Endothelial cell of umbilical vein (primary cell): ENCODE measurements at regions not wholly inside any gene's neighbourhood (a gene's known extent, or its start where the extent isn't known, plus 50 kb on each side); places are given as distances from the start of the nearest gene placed in this dataset.

Source experiments
- BruUV-seq: library from RNA; stranded (reverse); fragments of 400-500 nt; replicated peaks from 2 replicates; lab custom pipeline; 2021; lab: Mats Ljungman, UMichigan
- CTCF ChIA-PET: fragments of 300-600, 350-600 bp; sonication (Branson Sonifier 250); formaldehyde crosslinking; loops from one replicate; lab custom pipeline; 2021; ENCODE audit warnings: antibody characterized with exemption, inconsistent platforms; lab: Charles Lee
- POLR2A ChIA-PET: fragments of 300-600, 350-600 bp; sonication (Branson Sonifier 250); formaldehyde crosslinking; loops from one replicate; lab custom pipeline; 2021; ENCODE audit warnings: antibody characterized with exemption, inconsistent platforms; lab: Charles Lee
- DNase-seq: peaks from one replicate; pipeline ENCODE4 v3.0.0-alpha.2; 2011; ENCODE audit warnings: low read depth, low spot score
- FAIRE-seq: peaks from 2 replicates; lab custom pipeline; 2011; peaks lifted over from hg19 to GRCh38; lab: Jason Lieb, UNC
- H2AFZ ChIP-seq: 2 replicates; pipeline ENCODE4 v1.6.0; 2012; ENCODE audit warnings: low read depth, low read length, control low read depth, inconsistent platforms
- H3K27ac ChIP-seq: 2 replicates; pipeline ENCODE4 v1.5.1; 2011; ENCODE audit warnings: low read depth, mild to moderate bottlenecking, control low read depth, low read length, moderate library complexity; ENCODE audit not compliant: insufficient read depth
- H3K27me3 ChIP-seq, 2 experiments: 2 replicates each; pipeline versions ENCODE4 v1.6.0 to v1.6.1; 2011; ENCODE audit warnings: low read length in 2 of 2, mixed read lengths in 1 of 2; ENCODE audit not compliant: control insufficient read depth in 2 of 2, insufficient read depth in 2 of 2
- H3K36me3 ChIP-seq, 2 experiments: 2 replicates in 1 of 2; 3 replicates in 1 of 2; pipeline ENCODE4 v1.5.1; 2011; ENCODE audit warnings: low read length in 2 of 2, mild to moderate bottlenecking in 1 of 2, moderate library complexity in 1 of 2; ENCODE audit not compliant: control insufficient read depth in 2 of 2, insufficient read depth in 2 of 2; ENCODE audit errors: extremely low read depth in 1 of 2
- H3K4me1 ChIP-seq: 3 replicates; pipeline ENCODE4 v1.5.1; 2011; ENCODE audit warnings: mild to moderate bottlenecking, low read length; ENCODE audit not compliant: control insufficient read depth, insufficient read depth; ENCODE audit errors: extremely low read depth
- H3K4me2 ChIP-seq: 2 replicates; pipeline ENCODE4 v1.6.1; 2011; ENCODE audit warnings: low read length, control low read depth, mixed read lengths; ENCODE audit not compliant: insufficient read depth
- H3K4me3 ChIP-seq, 3 experiments: fragments of 200-600 bp in 1 of 3; sonication (generic), shearing (Covaris generic) in 1 of 3; replicated peaks in 1 of 3; 2 replicates each; pipeline ENCODE4 v1.5.1; 2011 to 2016; ENCODE audit warnings: control low read depth in 3 of 3, low read length in 3 of 3, mild to moderate bottlenecking in 2 of 3, inconsistent platforms in 1 of 3, low read depth in 1 of 3, moderate library complexity in 1 of 3; ENCODE audit not compliant: insufficient read depth in 1 of 3
- H3K79me2 ChIP-seq: 2 replicates; pipeline ENCODE4 v1.6.0; 2012; ENCODE audit warnings: low read length, inconsistent platforms; ENCODE audit not compliant: control insufficient read depth, insufficient read depth
- H3K9ac ChIP-seq: replicated peaks from 2 replicates; pipeline ENCODE3; 2011; ENCODE audit warnings: low read length, control low read depth; ENCODE audit not compliant: insufficient read depth; ENCODE audit errors: extremely low read depth
- H3K9me1 ChIP-seq: replicated peaks from 3 replicates; pipeline ENCODE4 v1.6.0; 2011; ENCODE audit warnings: mild to moderate bottlenecking, low read length; ENCODE audit not compliant: control insufficient read depth, insufficient read depth; ENCODE audit errors: extremely low read depth
- H3K9me3 ChIP-seq: replicated peaks from 2 replicates; pipeline ENCODE4 v1.5.1; 2012; ENCODE audit warnings: low read length, inconsistent platforms; ENCODE audit not compliant: control insufficient read depth, insufficient read depth
- H4K20me1 ChIP-seq: replicated peaks from 2 replicates; pipeline ENCODE3; 2011; ENCODE audit warnings: mild to moderate bottlenecking, low read length; ENCODE audit not compliant: control insufficient read depth, insufficient read depth; ENCODE audit errors: extremely low read depth
- EZH2 ChIP-seq: IDR thresholded peaks from 2 replicates; pipeline ENCODE4 v1.6.1; 2012; ENCODE audit warnings: borderline replicate concordance, low read depth, mild to moderate bottlenecking, moderate library complexity, low read length, inconsistent platforms; ENCODE audit not compliant: severe bottlenecking
- FOS ChIP-seq: IDR thresholded peaks from 2 replicates; pipeline ENCODE4 v1.6.1; 2011; ENCODE audit warnings: mild to moderate bottlenecking, low read length, moderate library complexity, borderline replicate concordance; ENCODE audit not compliant: insufficient read depth
- GATA2 ChIP-seq: IDR thresholded peaks from 2 replicates; pipeline ENCODE4 v1.7.0; 2011; ENCODE audit warnings: low read depth, mild to moderate bottlenecking, moderate library complexity, mixed read lengths, low read length; ENCODE audit not compliant: insufficient read length, insufficient read depth
- JUN ChIP-seq: IDR thresholded peaks from 2 replicates; pipeline ENCODE4 v1.6.1; 2011; ENCODE audit warnings: borderline replicate concordance, low read depth; ENCODE audit not compliant: insufficient read length, insufficient read depth
- MYC ChIP-seq: IDR thresholded peaks from one replicate; pipeline ENCODE4 v1.6.1; 2011; ENCODE audit warnings: mild to moderate bottlenecking, low read depth, low read length
- POLR2A ChIP-seq: IDR thresholded peaks from 2 replicates; pipeline ENCODE4 v1.6.1; 2012; ENCODE audit warnings: low read depth, mild to moderate bottlenecking, control low read depth, low read length
- POLR2AphosphoS5 ChIP-seq: IDR thresholded peaks from 2 replicates; pipeline ENCODE4 v1.6.1; 2012; ENCODE audit warnings: low read depth, mild to moderate bottlenecking, control low read depth, low read length, moderate library complexity; ENCODE audit not compliant: insufficient read depth
- dilution Hi-C: fragments of 300-500 bp; cut with MboI; formaldehyde crosslinking; loops from one replicate; pipeline ENCODE4 v1.15.0; 2019; ENCODE audit warnings: low sequenced_read_pairs; ENCODE audit not compliant: extremely low pct_ligation_motif_present
- intact Hi-C: fragments of 100-400 bp; cut with micrococcal nuclease; formaldehyde crosslinking; loops from one replicate; pipeline ENCODE4 v1.10.0; 2022
- TF ChIP-seq, protein P1 (sequence below): IDR thresholded peaks from 2 replicates; pipeline ENCODE4 v1.6.1; 2011; ENCODE audit not compliant: insufficient read depth, insufficient read length
- TF ChIP-seq, protein P2 (sequence below), 2 donors: IDR thresholded peaks; 1 replicate in 1 of 2; 2 replicates in 1 of 2; pipeline ENCODE4 v1.5.1; 2011; ENCODE audit warnings: low read length in 2 of 2, mild to moderate bottlenecking in 2 of 2, moderate library complexity in 2 of 2, control low read depth in 1 of 2, inconsistent platforms in 1 of 2, low read depth in 1 of 2; ENCODE audit not compliant: insufficient read depth in 1 of 2; ENCODE audit errors: extremely low read depth in 1 of 2

DNA sequence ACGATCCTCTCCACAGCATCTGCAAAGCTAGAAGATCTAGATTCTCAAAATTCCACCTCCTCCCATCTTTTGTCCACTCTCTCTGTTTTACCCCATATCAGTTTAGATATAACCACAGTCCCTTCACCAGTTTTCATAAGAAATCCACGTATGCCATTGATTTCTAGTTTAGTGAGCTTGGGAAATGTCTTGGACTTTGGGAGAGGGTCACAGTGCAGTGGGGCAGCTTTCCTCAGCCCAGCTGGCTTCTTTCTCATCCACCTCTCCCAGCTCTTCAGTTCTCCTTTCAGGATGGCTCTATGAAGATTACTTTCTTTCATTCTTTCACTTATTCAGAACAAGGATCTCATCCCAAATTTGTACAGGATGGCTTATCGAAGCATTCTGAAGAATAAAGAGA lies 203.9 kb upstream of the ADCY2 start:
- DNase-seq (no peak), FAIRE-seq (no peak)
- no peak overlapping the region for H3K27ac ChIP-seq
- no peaks in the 10 kb centered on the region for H3K79me2 ChIP-seq
- no peaks in the 10 kb centered on the region for H3K27me3 ChIP-seq
- ChIA-PET POLR2A (no interaction called here), CTCF (no interaction called here)
- H3K4me3 ChIP-seq, result no peak overlapping the region
- H3K9me1 ChIP-seq, result no peaks in the 10 kb centered on the region
- no peaks in the 10 kb centered on the region for H3K4me1 ChIP-seq
- no TSS peak for BruUV-seq
- TF ChIP-seq EZH2 (no peak), POLR2AphosphoS5 (no peak), MYC (no peak), FOS (no peak), JUN (no peak), POLR2A (no peak), GATA2 (no peak)
- TF ChIP-seq, protein P1, sequence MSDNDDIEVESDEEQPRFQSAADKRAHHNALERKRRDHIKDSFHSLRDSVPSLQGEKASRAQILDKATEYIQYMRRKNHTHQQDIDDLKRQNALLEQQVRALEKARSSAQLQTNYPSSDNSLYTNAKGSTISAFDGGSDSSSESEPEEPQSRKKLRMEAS, result no peak
- TF ChIP-seq, protein P2, sequence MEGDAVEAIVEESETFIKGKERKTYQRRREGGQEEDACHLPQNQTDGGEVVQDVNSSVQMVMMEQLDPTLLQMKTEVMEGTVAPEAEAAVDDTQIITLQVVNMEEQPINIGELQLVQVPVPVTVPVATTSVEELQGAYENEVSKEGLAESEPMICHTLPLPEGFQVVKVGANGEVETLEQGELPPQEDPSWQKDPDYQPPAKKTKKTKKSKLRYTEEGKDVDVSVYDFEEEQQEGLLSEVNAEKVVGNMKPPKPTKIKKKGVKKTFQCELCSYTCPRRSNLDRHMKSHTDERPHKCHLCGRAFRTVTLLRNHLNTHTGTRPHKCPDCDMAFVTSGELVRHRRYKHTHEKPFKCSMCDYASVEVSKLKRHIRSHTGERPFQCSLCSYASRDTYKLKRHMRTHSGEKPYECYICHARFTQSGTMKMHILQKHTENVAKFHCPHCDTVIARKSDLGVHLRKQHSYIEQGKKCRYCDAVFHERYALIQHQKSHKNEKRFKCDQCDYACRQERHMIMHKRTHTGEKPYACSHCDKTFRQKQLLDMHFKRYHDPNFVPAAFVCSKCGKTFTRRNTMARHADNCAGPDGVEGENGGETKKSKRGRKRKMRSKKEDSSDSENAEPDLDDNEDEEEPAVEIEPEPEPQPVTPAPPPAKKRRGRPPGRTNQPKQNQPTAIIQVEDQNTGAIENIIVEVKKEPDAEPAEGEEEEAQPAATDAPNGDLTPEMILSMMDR (IDR thresholded peaks at IDR 0.05; ENCODE audit: extremely low read depth in 1 of 2, insufficient read depth in 1 of 2, low read depth in 1 of 2, low read length in 2 of 2), result no peak
- intact Hi-C loops, result no loop called here
- no peaks in the 10 kb centered on the region for H3K36me3 ChIP-seq
- H3K9ac ChIP-seq, result no peak overlapping the region
- no peaks in the 10 kb centered on the region for H4K20me1 ChIP-seq
- no peak overlapping the region for H3K4me2 ChIP-seq
- peaks cover under 1% of the 10 kb centered on the region for H3K9me3 ChIP-seq
- dilution Hi-C loops, result no loop called here
- no peak overlapping the region for H2AFZ ChIP-seq
